HG02759 (cell line): ENCODE measurements at regions not wholly inside any gene's neighbourhood (a gene's known extent, or its start where the extent isn't known, plus 50 kb on each side); places are given as distances from the start of the nearest gene placed in this dataset.
"Not testable (repeated sequence)": the region's sequence is repeated elsewhere in the genome, so short reads cannot be mapped to it uniquely, and the experiment has no call there.

Source experiments
- ATAC-seq: cut with Tn5 transposase; IDR thresholded peaks from one replicate; pipeline ENCODE4 v1.9.1; 2021; ENCODE audit warnings: mild to moderate bottlenecking, moderate library complexity; ENCODE audit not compliant: unreplicated experiment

DNA sequence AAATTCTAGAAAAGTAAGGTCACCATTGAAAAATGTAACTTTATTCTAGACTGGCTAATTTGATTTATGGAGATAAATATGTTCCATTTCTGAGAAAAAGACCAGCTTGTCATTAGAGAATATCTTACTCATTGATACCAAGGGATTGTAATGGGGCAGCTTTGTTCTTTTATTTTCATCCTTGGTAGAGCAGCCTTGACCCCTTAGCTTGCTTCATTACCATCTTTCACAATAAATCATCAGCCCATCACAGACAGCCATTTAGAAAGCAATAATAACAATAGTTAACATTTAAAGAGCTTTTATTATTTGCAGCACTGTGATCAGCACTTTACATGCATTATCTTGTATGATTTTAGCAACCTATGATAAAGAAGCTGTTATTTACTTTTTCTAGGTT lies 253.6 kb downstream of the C3orf38 start:
- no peak for ATAC-seq

DNA sequence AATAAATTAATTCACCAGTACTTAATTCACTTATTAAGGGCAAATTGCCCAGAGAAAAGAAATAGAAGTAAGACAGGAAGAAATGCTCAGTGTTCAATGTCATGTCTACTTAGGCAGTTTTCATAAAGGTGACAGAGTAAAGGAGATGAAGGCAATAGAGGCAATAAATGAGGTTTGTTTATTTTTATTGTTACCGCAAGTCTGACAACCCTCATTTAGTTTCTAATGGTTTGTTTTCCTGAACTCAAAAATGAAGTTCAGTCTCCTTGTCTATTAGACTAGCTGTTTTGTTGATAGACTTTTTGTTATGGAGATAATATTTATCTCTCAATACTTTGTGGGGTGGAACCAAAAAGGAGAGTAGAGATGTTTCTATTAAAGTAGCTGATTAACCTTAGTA lies 258.3 kb downstream of the C3orf38 start:
- ATAC-seq = no peak

DNA sequence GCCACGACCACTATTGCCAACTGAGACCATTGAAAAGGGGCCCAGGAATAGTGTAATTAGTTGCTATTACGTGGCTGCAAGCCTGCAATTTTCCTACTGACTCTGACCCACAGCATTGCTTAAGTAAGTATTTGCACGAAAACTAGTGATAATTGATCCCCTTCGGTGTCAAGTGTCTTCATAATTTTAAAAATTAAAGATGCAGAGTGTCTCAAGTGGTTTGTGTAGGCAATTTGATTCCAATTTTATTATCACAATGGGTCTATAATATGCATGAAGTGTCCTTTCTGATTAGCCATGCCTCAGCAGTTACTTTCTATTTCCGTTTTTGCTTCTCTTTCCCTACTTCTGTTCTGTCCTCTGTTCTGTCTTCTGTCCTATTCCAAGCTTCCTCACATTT lies 259.2 kb downstream of the C3orf38 start:
- ATAC-seq = no peak

DNA sequence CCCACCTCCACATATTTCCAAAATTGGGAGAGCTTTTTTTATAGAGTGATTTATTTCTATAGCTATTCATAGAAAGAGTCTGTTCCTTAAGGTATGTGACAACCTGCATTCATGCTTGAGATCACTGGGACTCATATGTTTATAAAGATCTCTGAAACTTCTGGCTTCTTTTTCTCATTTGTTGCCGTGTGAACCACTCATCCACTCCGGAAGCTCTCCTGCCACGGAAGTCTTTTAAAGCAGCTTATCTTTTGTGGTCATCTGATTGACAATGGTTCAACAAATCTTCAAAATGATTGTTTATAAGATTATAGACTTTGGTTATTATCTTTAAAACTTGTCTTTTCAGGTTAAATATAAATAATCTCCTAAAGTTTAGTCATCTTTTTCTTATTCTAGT lies 260.5 kb downstream of the C3orf38 start:
- ATAC-seq = no peak

DNA sequence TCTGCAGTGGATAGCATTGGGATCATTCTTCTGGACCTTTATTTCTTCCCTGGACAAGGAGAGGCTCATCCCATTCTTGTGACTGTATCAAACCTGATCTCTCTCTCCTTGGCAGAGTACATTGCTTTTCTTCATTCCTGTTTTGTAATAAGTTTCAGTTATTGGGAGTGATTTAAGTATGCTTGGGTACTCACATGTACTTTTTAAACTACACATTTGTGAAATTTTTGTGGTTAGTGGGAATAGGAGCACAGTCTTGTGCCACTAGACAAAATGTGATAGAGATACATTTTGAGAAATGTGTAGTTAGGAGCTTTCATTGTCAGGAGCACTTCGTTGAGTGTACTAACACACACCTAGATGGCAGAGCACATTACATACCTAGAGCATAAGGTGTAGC lies 262.6 kb downstream of the C3orf38 start:
- no peak for ATAC-seq

- ATAC-seq = no peak
Observed at GRCh38 chr3:88416436-88416835, 266.7 kb downstream of the C3orf38 start.

GRCh38 chr3:88418219-88418618 lies 268.5 kb downstream of the C3orf38 start:
- ATAC-seq = no peak

DNA sequence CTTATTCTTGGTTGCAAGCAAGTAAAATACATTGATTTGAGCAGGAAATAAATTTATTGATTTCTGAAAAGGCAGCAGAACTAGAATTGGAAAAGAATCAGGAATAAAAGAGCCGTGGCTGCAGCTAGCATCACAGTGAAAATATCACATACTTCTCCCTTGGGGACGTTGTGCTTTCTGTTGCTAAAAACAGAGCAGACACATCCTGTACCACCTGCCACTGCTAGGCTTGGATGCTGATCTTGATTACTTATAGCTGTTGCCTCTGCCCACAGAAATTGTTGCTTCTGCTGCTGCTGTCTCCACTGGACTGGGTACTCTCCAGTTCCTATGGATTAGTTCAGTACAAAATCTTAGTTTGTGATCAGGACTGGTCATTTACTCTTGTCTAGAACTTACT lies 283.8 kb downstream of the C3orf38 start:
- ATAC-seq = peak; percentile 96

- ATAC-seq = peak; percentile 40
Observed at GRCh38 chr3:88434001-88434400, 284.2 kb downstream of the C3orf38 start.

DNA sequence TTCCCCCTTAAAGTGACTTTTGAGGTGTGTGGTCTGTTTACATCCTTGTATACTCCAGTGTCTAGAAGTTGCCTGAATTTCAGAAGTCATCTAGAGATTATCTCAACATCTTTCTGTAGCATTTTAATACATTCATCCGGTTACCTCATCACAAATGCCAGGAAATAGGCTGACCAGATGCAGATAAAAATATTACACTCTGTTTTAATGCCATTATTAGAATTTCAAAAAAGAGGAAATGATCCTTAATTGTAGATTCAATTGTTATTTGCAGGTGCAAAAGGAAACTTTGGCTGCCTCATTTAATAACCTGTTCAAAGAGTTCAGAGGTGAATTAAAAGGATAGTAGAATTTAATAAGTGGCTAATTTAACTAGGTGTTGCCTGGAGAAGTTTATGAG lies 290.9 kb downstream of the C3orf38 start:
- peak; percentile 67 for ATAC-seq

DNA sequence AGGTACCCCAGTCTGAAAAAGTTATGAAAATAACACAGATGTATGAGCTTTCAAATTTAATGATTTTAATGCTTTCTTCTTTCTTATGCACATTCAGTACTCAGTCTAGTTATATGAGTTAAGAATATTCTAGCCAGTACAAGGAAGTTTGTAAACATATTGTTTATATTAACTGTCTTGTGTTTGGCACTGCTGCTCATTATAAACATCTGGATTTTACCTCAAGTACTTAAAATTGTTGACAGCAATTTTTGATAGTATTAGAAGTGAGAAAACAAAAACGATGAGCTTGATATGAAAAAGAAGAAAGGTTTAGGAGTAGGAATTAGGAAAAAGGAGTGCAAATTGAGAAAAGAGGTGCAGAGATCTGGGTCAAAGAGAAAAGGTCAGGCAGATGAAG lies 293.3 kb downstream of the C3orf38 start:
- no peak for ATAC-seq

DNA sequence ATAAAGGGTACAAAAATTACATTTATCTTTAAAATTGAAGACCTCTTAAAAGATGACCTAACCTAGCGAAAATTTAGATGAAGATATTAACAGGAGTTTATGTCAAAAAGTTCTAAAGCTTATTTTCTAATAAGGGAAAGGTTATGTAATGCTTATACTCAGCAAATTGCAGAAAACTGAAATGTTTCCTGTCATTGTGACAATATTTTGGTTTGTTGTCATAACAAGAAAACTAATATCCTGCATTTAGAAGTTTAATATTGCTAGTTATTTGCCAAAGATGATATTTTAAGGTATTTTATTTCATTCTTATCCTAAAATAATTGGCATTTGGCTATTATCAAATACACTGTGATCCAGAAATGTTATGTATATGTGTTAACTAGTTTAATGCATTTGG lies 294.5 kb downstream of the C3orf38 start:
- no peak for ATAC-seq

DNA sequence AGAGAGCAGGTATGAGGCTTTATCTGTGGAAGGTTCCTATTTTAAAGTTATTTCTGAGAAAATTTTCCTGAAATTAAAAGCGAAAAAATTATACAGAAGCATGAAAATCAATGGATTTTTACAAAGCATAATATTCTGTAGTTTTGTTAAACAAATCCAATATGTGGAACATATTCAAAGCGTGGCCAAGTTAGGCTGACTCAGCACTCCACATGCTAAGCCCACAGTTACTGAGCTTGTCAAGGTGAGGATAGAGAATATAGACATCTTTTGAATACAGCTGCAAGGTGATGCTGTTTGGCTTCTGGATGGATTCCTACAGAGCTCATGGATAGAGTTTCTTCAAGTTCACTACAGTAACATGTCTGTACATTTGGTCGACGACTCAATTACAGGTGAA lies 302.5 kb downstream of the C3orf38 start:
- ATAC-seq = no peak

DNA sequence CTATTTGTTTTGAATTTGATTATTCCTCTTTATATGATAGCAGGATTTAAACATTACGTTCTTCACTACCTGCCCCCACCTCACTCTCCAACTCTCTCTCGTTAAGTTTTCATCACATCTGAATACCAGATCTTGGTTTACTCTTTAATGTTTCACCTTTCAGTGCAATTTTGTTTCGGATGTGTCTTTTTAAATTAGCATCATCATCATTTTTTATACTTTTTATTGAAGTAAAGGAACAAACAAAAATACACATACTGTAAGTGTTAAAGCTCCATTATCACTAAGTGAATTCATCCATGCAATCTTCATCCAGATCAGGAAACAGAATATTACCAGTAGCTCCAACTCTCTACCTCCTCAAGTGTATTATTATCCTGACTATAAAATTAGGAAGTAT lies 310.6 kb downstream of the C3orf38 start:
- ATAC-seq = no peak

- no peak for ATAC-seq
Observed at GRCh38 chr3:88462230-88462629, 312.5 kb downstream of the C3orf38 start.

DNA sequence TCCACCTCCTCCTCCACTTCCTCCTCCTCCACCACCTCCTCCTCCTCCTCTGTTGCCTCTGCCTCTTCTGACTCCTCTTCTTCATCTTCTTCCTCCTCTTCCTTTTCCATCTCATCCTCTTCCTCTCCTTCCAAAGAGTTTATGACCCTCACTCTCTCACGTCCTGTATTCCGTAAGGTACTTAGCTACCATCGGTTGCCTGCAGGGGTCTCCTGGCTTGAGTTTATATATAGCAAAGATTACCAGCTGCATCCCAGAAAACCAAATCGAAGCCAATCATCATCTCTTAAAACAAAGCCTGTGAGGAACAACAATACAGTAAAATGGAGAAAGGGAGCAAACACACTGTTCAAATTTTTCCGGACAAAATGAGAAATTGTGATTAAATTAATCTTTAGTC lies 317.4 kb downstream of the C3orf38 start:
- ATAC-seq = no peak

DNA sequence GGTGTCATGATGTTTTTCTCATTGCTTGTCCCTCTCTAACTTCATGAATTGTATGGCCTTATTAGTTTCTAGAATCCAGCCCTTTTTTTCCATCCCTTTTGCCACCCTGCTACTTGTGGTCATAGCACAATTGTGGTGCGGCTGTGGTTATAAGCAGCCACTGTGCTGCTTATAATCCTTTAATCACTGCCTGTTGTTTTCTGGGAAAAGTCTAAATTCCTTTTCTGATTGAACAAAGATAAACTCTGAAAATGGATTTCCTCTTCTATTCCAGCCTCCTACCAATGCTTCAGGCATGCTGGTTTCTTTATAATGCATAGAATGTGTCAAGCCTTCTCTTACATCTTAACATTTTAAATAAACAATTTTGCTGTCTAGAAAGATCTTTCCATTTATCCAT lies 319.5 kb downstream of the C3orf38 start:
- no peak for ATAC-seq

GRCh38 chr3:88478460-88478859 lies 328.7 kb downstream of the C3orf38 start:
- no peak for ATAC-seq

DNA sequence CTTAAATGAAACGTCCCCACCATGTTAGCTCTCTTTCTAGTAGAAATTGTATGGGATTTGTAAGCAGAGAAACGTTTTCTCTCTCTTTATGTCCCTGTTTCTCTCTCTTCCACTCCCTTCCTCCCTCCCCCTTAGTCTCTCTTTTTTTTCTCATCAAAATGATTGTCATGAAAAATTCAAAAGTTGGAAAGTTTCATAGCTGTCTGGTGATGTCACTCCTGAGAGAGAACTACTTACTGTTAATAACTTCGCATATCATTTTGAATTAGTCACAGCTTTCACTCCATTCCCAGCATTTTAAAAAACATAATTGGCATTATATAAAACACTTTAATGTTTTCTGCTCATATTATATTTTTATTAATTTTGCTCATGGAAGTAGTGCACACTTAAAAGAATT lies 331.1 kb downstream of the C3orf38 start:
- no peak for ATAC-seq

GRCh38 chr3:88485001-88485400 lies 335.2 kb downstream of the C3orf38 start:
- no peak for ATAC-seq

DNA sequence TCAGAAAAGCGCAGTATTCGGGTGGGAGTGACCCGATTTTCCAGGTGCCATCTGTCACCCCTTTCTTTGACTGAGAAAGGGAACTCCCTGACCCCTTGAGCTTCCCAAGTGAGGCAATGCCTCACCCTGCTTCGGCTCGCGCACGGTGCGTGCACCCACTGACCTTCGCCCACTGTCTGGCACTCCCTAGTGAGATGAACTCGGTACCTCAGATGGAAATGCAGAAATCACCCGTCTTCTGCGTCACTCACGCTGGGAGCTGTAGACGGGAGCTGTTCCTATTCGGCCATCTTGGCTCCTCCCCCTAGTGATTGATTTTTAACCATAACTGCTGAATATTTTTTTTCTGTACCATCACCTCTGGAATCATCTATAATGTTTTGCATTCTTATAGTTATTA lies 359.1 kb downstream of the C3orf38 start:
- not testable (repeated sequence) for ATAC-seq

DNA sequence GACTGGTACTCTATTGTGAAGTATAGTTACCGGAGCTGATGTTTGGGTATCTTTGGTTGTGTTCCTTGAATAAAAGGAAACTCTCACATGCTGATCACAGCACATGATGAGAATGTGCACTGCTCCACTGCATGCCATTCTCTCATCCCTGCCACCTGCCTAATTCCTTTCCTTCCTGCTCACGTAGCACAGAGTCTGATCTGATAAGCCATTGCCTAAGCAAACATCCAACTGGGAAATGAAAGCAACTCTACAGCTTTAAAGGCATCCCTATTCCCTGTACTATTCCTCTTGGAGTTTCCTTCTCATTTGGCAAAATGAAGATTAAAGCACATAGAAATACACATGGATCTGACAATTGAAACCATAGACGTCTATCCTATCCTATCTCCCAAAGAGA lies 359.8 kb downstream of the C3orf38 start:
- ATAC-seq = no peak

DNA sequence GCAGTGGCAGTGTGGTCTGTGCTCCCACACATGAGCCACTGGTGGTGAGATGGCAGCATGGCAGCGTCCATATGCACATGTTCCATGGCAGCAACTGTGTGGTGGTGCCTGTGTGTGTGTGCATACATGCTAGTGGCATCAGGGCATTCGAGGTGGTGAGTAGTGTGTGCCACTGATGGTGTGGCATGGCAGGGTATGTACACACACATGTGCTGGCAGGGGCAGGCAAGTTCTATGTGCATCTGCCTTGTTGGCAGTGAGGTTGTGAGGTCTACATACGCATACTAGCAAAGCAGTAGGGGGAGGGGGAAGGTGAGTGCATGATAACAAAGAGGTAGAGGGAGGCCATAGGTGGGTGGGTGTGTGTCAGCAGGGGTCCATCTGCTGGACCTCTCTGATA lies 378.7 kb downstream of the C3orf38 start:
- no peak for ATAC-seq

GRCh38 chr3:88534534-88534933 lies 384.8 kb downstream of the C3orf38 start:
- ATAC-seq = no peak
